ENCODE measurements at regions not wholly inside any gene's neighbourhood (a gene's known extent, or its start where the extent isn't known, plus 50 kb on each side); places are given as distances from the start of the nearest gene placed in this dataset.

- TF ChIP-seq, protein P1, sequence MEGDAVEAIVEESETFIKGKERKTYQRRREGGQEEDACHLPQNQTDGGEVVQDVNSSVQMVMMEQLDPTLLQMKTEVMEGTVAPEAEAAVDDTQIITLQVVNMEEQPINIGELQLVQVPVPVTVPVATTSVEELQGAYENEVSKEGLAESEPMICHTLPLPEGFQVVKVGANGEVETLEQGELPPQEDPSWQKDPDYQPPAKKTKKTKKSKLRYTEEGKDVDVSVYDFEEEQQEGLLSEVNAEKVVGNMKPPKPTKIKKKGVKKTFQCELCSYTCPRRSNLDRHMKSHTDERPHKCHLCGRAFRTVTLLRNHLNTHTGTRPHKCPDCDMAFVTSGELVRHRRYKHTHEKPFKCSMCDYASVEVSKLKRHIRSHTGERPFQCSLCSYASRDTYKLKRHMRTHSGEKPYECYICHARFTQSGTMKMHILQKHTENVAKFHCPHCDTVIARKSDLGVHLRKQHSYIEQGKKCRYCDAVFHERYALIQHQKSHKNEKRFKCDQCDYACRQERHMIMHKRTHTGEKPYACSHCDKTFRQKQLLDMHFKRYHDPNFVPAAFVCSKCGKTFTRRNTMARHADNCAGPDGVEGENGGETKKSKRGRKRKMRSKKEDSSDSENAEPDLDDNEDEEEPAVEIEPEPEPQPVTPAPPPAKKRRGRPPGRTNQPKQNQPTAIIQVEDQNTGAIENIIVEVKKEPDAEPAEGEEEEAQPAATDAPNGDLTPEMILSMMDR (conservative IDR thresholded peaks at IDR 0.05), result no peak
- no peak for TF ChIP-seq ZFX (IDR thresholded peaks at IDR 0.05)
Observed at GRCh38 chr6:53717566-53717965, 52.0 kb upstream of the KLHL31 start.

Measured in C4-2B (cell line).